Amniotic epithelial cell (primary cell): ENCODE measurements at regions not wholly inside any gene's neighbourhood (a gene's known extent, or its start where the extent isn't known, plus 50 kb on each side); places are given as distances from the start of the nearest gene placed in this dataset.
"Not testable (repeated sequence)": the region's sequence is repeated elsewhere in the genome, so short reads cannot be mapped to it uniquely, and the experiment has no call there.

Source experiments
- DNase-seq: peaks from one replicate; pipeline ENCODE4 v3.0.0-alpha.2; 2010; ENCODE audit warnings: low read depth

DNA sequence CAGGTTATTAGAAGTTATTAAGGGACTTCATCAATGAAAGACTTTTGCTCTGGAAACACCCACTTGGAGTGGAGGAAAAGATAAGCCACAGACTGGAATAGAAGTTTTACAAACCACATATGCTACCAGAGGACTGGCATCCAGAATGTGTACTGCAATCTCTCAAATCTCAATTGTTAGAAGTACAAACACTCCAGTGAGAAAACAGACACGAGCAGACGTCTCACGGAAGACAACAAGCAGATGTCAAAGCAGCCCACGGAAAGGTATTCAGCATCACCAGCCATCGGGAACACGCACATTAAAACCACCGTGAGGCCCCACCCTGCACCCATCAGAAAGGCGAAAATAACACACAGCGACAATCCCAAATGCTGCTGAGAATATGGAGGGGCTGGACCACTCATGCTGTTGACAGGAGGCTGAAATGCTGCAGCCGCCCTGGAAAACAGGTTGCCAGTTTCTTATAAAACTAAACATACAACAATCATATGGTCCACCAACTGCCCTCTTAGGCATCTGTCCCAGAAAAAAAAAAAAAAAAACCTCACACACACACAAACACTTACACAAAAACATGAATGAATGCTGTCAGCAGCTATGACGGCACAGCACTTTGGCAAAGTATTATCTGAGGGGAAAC is 131.9 kb upstream of the SFSWAP start:
- DNase-seq, result no peak

DNA sequence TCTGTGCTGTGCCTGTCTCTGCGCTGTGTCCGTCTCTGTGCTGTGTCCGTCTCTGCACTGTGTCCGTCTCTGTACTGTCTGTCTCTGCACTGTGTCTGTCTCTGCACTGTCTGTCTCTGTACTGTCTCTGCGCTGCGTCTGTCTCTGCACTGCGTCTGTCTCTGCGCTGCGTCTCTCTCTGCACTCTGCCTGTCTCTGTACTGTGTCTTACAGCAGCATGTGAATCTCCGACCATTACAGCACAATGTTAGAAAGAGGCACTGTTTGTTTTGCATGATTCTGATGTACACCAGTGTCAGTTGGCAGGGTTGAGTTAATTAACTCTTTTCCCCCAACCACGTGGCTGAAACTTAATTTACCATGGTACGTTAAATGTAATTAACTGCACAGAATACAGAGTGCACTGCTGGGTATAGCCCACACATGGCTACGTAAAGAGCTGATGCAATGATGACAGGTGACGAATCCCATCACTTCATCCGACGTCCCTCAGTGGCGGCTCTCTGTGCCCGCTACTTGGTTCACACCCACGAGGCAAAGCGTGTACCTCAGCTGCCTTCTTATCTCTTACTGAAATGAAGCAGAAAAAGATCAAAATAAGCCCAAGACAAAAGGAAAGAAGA is 127.7 kb upstream of the SFSWAP start:
- DNase-seq, result no peak

DNA sequence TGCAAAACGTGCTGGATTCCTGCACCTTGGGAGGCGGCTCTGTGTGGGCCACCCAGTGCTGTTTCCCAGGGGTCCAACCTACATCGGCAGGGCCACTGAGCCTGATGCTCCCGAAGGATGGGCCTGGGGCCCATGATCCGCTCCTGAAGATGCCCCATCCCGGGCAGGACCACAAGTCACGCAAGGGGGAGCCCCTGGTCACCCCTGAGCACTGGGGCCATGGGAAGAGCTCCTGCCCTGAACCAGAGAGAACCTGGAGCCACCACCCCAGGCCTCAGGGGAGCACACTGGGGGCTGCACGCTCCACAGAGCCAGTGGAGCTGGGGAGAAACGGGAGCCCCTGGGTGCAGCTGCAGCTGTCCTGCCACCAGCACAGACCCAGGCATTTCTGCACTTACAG is 124.6 kb upstream of the SFSWAP start:
- DNase-seq, result no peak

DNA sequence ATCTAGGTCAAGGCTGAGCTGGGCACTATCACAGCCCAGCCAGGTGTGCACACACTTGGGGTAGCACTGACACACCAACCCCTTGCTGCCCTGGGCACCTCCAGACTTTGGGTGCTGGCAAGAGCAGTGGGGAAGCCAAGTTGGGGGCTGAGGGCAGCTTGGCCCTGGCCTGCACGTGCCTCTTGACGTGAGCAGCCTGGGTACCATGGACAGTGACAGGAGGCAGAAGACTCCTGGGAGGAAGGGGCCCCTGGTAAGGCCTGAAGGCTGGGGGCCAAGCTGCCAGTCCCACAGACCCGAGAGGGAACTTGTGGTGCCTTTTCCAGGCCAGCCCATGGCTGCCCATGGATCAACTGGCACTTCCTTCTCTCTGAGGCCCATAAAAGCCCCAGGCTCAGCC is 124.1 kb upstream of the SFSWAP start:
- no peak for DNase-seq

DNA sequence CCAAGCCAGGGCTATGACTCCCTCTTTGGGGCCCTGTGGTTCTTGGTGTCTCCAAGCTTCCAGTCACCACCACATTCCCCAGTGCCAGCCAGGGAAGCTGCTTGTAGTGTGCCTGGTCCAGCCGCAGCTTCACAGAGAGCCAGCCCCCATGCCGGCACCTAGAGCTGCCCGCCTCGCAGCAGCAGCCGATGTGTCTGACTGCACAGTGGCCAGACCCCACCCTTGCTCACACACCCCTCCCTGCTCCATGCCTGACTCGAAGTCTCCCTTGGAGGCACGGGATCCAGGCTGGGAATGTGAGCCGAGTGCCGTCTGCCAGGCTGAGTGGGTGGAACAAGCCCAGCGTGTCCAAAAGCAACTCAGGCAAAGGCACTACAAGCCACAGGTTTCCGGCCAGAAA is 123.3 kb upstream of the SFSWAP start:
- DNase-seq, result no peak

DNA sequence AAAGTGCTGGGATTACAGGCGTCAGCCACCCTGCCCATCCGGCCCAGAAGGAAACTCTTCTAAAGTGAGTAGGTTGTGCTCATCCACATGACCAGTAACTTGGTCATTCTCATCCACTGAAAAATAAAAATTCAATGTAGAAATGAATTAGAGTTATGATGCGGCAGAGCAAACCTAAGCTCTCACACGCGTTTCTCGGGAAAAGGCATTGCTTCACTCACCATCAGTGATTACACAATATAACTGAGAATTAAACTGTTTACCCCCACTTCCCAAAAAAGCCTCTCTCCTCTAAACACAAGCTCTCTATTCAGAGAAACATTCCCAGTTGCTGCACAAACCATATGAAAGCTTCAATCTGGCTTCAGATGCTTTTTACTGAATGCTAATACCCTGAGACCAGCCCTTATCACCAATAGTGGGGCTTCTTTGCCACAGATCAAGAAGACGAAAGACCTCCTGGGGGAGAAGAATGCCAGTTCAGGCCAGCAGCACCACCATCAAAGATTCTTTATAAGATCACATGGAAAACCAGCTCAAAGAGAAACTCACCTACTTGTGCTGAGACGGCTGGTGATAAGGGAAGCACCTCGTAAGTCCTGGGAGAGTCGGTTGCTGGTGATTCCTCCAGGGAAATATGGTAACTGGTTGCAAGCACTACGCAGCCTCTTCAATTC is 121.5 kb upstream of the SFSWAP start:
- no peak for DNase-seq

DNA sequence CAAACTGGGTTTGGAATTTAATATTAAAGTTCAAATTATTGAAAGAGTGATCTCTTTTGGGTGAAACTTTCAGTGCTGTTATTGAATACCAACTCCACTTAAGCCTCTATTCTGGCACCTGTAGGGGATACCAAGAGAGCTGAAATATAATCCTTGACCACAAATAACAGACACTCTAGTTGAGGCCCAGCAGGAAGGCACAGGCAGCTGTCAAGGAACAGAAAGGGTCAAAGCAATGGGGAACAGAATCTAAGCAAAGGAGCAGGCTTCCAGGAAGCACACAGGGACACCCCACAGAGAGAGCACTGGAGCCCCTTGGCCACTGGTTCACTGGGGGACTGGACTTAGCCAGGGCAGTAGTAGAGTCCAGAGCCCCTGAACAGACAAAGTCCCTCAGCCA is 120.9 kb upstream of the SFSWAP start:
- no peak for DNase-seq

DNA sequence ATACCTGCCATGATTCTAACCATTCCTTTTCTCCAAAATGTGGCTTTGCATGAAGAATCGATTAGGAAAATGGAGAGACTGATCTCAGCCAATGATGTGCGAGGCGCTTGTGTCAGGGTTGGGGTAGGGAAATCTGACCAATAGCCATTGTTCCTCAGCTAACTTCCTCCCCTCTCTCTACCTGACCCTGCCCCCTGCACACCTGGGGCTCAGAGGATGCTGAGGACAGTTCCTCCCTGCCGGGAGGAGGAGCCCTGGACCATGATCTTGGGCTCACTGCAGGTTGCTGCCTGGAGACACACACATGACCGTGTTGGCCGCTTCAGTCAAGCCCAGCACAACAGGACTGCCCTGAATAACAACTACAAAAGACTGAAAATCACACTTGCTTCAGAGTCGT is 119.8 kb upstream of the SFSWAP start:
- DNase-seq, result no peak

DNA sequence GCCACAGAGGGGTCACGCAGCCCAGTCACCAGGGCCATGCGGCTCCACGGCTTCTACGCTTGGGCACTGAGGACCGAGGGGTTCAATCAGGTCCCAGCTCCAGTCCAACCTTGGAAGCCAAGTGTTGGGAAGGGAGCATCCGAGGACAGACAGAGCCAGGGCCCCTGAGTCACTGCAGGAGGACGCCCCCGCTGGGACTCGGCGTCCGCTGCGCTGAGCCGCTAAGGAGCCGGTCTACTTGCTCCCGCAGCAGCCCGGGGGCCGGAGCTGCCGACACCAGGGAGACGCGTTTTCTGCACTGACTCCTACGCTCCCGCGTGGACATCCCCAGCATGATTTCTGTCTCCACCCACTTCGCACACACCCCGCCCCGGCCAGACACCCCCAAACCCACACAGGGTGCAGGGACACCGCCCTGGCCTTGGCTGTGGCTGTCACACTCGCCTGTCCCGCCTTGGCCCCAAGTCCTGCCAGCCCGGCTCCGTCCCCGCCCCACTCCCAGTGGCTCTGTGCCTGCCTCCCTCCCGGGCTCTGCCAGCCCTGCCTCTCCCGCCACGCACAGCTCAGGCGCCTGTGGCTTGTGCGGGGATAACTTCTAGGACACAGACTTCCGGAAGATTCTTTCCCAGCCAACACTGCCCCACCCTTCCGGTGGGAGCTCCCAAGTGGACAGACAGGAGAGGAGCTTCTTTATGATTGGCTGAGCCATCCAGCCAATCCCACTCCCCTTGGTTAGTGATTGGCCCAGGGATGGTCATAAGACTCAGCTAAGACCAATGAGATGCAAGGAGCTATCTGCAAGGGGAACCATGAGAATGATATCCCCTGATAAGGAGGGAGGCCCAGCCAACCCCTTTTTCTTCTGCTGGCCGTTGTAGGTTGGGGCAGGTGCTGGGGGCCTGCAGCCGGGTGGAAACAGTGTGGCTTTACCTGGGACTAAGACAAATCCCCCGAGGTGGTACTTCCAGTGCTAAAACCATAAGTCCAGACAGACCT is 118.9 kb upstream of the SFSWAP start:
- no peak for DNase-seq

DNA sequence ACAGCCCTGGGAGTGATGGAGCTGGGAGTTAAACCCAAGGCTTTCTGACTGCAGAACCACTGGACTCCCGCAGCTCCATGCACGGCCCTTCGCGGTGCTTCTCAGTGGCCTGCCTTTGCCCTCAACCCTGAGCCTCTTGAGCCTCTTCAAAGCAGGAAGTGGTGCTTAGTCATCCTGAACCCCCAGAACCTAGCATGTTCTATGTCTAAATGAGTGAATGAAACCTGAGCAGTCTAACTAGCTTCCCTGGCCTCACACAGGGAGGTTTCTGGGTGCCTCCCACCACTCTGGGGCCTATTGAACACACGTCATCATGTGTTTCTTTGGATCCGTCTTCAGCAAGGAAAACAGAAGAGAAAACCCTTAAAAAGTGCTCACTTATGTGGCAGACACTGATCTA is 117.9 kb upstream of the SFSWAP start:
- DNase-seq, result no peak

DNA sequence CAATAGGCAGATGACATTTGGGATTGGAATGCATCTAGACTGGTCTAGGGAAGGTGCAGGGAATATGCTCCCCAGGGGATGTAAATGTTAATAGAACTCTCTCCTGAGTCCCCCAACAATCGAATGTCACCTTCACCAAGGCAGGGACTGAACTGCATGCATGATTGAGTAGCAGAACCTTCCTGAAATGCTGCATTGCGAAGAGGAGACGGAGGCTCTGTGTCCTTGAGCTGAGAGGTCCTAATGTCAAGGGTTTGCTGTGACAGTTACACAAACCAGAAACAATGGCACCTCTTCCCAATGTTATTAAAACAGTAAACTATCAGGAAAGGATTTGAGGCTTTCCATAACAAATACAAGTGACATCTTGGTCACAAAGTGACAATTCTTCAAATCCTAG is 117.5 kb upstream of the SFSWAP start:
- DNase-seq, result no peak

DNA sequence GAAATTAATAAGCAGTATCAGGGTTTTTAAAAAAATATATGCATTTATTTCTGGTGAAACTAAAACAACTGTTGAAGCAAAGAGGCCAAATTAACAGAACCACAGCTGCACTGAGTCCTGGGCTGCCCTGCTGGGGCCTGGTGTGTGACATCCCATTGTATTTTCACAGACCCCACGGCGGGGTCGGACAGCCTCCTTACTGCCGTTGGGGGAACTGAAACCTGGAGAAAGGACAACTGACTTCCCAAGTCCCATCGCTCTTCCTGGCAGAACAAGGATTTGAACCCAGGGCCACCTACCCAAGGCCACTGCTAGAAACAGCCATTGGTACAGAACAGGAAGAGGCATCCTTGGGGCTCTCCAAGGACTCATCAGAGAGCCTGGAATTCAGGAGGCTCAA is 114.8 kb upstream of the SFSWAP start:
- DNase-seq, result no peak

DNA sequence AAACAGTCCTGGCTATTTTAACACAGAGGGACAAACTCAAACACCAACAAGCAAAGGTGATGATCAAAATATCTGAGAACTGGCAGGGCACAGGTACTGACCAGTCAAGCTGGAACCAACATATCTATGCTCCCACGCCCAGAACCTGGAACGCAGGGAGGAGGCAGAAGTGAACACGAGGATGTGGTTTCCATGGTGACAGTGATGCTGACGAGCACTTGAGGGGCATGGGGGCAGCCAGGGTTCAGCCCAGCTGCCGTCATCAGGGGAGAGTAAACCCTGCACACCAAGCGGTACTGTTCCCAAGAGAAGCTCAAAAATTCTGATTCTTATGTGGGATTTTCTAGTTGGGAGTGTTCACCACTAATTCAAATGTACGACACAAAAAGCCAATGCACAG is 113.6 kb upstream of the SFSWAP start:
- DNase-seq, result no peak

DNA sequence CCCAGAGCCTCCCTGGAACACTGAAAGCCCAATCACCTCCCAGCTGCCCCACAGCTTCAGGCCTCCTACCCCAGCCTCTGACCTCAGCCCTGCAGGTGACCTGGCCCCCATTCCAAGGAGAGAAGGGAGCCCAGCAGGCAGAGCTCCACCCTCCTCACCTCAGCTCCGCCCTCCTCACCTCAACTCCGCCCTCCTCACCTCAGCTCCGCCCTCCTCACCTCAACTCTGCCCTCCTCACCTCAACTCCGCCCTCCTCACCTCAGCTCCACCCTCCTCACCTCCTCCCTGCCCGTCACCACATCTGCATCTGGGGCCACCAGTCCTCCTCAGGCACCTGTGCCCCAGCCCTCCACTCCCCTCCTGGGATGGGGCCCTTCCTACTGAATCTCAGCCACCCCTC is 112.2 kb upstream of the SFSWAP start:
- no peak for DNase-seq

DNA sequence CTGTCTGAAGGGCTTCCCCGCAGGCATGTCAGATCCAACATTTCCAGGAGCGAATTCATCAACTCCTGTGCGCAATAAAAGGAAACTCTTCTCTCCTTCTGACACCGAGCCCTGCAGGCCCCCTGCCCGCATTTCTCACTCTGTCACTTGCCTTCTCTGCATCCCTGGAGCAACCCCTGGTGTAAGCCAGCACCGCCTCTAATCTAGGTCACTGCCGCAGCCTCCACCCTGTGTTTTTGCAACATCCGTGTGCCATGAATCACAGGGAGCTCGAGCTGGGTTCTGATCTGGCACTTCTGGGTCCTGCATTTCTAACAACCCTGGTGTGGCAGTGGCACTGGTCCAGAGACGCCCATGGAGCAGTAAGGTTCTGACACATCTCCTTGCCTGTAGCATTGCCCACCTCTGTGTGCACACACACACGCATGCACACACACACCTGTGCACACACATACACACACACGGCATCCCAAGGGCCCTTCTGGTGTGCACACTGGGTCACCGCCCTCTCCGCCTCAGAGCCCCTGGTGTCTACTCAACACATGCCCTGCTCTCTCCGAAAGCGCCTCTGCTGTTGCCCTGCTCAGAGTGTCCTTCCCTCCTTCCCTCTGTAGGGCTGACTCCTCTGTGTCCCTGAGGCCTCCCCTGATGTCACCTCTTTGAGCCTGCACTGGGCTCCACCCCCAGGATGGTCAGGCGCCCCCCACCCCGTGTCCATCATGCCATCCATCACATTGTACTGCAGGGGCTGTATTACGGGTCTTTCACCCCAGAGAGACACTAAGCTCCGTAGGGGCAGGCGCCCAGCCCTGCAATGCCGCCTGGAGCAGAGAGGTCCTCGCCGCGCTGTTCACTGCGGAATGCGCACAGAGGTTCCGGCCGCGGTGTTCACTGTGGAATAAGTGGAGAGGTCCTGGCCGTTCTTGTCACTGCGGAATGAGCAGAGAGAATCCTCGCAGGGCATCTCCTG is 111.4 kb upstream of the SFSWAP start:
- no peak for DNase-seq

DNA sequence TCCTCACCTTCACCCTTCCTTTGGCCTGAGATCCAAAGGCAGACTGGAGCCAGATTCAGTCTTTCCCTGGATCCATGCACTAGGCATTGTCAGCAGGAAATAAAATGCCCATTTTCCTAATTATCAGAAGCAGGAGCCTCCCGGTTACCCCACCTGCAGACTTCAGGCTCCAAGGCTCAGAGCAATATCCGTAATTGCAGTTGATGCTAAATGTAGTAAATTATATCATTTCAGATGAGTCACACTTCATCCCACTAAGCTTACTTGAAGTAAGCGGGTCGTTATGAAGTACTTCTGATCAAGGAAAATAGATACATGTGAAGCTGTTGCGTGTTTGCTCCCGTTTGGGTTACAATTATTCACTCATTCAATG is 110.7 kb upstream of the SFSWAP start:
- DNase-seq, result no peak

DNA sequence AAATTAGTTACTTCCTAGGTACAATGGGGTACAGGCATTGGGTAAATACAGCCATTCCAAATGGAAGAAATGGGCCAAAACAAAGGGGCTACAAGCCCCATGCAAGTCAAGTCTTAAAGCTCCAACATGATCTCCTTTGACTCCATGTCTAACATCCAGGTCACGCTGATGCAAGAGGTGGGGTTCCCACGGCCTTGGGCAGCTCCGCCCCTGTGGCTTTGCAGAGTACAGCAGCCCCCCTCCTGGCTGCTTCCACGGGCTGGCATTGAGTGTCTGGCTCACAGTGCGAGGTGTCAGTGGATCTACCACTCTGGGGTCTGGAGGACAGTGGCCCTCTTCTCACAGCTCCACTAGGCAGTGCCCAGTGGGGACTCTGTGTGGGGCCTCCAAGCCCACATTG is 109.4 kb upstream of the SFSWAP start:
- DNase-seq, result not testable (repeated sequence)

DNA sequence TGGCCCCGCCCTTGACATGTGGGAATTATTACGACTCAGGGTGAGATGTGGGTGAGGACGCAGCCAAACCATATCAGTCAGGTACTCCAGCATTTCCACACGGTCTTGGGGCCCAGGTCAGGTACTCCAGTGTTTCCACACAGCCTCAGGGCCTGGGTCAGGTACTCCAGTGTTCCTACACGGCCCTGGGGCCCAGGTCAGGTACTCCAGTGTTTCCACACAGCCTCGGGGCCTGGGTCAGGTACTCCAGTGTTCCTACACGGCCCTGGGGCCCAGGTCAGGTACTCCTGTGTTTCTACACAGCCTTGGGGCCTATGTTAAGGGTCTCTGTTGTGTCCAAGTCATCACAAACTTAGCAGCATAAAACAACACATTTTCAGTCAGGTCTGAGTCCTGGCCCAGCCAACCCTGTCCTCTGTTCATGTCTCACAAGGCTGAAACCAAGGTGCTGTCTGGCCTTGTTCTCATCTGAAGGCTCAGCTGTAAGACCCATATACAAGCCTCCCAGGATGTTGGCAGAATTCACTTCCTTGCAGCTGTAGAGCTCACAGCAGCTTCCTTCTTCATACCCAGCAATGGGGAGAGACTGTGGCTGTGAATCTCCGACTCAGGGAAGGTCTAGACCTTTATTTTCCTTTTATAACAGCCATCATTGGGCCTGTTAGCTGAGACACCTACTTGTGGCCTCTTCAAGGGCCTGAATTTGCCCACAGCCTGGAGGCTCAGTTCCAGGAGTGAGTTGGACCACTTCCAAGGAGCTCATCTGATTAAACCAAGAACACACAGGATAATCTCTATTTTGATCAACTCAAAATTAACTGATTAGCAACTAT is 107.6 kb upstream of the SFSWAP start:
- no peak for DNase-seq

DNA sequence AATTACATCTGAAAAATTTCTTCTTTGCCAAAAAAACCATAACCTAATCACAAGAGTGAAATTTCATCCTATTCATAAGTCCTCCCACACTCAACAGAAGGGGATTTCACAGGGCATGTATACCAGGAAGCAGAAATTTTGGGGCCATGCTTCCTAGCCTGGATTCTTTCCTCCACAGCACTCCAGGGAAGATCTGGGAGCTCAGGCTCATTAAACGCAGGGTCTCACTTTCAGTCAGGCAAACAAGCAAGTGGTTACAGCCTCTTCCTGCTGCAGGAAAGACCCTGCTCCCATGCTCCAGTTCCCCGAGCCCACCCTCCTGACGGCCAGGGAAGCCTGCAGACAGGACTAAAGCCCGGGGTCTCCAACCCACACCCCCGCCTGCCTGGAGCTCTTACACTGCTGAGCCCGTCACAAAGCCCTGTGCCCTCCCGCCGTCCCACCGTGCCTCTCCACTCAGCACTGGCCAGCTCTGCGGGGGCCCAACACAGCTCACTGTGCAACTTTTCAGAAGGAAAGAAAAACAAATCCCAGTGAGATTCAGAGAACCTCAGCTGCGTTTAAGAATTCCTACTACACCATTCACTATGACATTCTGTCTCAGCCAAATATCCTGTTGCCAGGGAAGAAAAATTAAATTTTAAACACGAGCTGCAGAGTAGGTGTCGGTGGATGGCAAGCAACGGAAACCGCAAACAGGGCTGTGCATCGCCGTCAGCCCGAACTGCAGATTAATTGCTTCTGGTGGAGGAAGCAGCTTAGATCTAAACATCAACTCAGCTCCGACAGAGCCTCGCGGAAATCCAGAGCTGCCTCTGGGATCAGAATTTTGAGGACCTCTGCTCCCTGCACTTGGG is 106.7 kb upstream of the SFSWAP start:
- DNase-seq, result no peak

DNA sequence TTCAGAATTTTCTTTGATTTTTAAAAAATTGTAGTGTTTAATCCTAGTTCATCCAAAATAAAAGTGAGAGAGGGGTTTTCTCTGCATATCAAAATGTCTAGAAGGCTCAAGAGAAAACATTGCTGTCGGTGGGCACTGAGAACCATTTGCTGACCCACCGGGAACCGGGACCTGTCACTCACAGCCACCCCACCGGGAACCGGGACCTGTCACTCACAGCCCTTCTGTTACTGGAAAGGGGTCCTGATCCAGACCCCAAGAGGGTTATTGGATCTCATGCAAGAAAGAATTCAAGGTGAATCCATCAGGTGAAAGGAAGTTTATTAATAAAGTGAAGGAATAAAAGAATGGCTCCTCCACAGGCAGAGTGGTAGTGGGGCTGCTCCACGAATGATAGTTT is 106.0 kb upstream of the SFSWAP start:
- DNase-seq, result no peak
